ENCODE measurements at regions not wholly inside any gene's neighbourhood (a gene's known extent, or its start where the extent isn't known, plus 50 kb on each side); places are given as distances from the start of the nearest gene placed in this dataset.

DNA sequence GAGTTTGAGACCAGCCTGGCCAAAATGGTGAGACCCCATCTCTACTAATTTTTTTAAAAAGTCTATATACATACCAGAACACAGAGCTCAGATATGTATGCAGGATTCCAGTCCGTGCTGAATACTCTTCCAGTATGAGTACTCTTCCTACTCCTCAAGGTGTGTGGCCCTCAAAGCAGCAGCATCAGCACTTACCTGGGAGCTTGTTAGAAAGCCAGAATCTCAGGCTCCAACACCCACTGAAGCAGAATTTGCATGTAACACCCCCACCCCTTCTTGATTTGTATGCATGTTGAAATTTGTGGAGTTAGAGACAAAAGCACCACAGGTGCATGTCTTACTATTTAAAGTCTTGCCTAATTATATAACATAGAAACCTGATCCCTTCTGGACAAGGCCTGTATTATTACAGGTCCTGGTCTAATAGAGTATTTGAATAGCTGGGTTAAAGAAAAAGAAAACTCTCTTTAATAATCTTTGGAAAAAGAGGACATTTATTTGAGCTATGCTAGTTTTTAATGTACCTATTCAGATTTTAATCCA is 50.3 kb upstream of the NFE2L2 start:
- H3K4me1 ChIP-seq (ENCODE audit: control insufficient read depth in 1 of 2, insufficient read depth in 2 of 2, low read length in 2 of 2): peaks cover 2 to 3% of the 10 kb centered on the region in 2 donors
- H3K4me3 ChIP-seq (ENCODE audit: low read length in 2 of 2): no peak overlapping the region
- H3K27ac ChIP-seq (ENCODE audit: low read depth in 1 of 2, low read length in 2 of 2): no peak overlapping the region
- WGBS, 2 donors: 71 to 76% methylated on average over 1 of the region's 1 CpG
- no peaks in the 10 kb centered on the region for H3K27me3 ChIP-seq (ENCODE audit: control insufficient read depth in 1 of 2, insufficient read depth in 2 of 2, low read length in 1 of 2)
- H3K36me3 ChIP-seq (ENCODE audit: control insufficient read depth in 1 of 2, insufficient read depth in 2 of 2, low read length in 1 of 2): no peaks in the 10 kb centered on the region
- ATAC-seq (ENCODE audit: low FRiP score) (peak; percentile 31), DNase-seq (no peak)
- H3K9me3 ChIP-seq (ENCODE audit: control insufficient read depth, low read length): no peaks in the 10 kb centered on the region
- intact Hi-C loops (cut with DNase I): loop anchor here in 1 of 2 donors (5.0 kb wide), 1 partner anchor 32 kb away; no protein-coding TSS in a partner anchor

DNA sequence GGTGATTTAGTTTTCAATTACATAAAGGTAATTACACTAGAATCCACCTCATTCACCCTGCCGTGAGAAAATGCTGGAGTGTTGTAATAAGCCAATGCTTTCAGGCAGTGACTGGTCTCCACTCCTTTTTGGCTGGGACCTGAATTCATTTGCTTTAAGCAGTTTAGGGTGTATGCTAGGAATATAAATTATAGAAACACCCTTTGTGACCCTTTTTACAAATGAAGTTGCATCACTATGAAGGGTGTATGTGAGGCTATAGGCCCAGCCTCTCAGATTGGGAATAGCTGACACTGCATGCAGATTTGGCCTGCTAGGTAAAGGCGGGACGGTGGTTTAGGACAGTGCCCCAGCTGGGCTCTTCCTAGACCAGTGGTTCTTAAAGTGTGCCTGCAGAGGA is 50.8 kb upstream of the NFE2L2 start:
- H3K27me3 ChIP-seq (ENCODE audit: control insufficient read depth in 1 of 2, insufficient read depth in 2 of 2, low read length in 1 of 2): no peaks in the 10 kb centered on the region
- DNase-seq (no peak), ATAC-seq (ENCODE audit: low FRiP score) (no peak)
- H3K27ac ChIP-seq (ENCODE audit: low read depth in 1 of 2, low read length in 2 of 2): no peak overlapping the region
- no peak overlapping the region for H3K4me3 ChIP-seq (ENCODE audit: low read length in 2 of 2)
- WGBS, 2 donors: 55 to 94% methylated on average over 3 of the region's 3 CpGs
- H3K4me1 ChIP-seq (ENCODE audit: control insufficient read depth in 1 of 2, insufficient read depth in 2 of 2, low read length in 2 of 2): peaks cover 2 to 3% of the 10 kb centered on the region in 2 donors
- intact Hi-C loops (cut with DNase I): loop anchor here in 1 of 2 donors (5.0 kb wide), 1 partner anchor 33 kb away; no protein-coding TSS in a partner anchor
- no peaks in the 10 kb centered on the region for H3K36me3 ChIP-seq (ENCODE audit: control insufficient read depth in 1 of 2, insufficient read depth in 2 of 2, low read length in 1 of 2)
- no peaks in the 10 kb centered on the region for H3K9me3 ChIP-seq (ENCODE audit: control insufficient read depth, low read length)

DNA sequence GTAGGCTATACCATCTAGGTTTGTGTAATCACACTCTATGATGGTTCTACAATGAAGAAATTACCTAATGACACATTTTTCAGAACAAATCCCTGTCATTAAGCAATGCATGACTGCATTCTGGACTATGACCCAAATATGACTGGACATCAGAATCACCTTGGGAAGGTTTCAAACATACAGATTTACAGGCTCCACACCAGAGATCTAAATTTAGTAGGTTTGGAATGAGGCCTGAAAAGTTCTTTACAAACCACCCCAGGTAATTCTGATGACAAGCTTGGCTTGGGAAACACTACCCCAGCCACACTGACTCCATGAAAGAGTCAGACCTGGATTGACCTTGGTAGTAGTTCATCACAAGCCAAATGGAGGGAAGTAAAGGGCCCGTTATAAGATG is 52.2 kb upstream of the NFE2L2 start:
- 91 to 93% methylated on average over 1 of the region's 1 CpG for WGBS, 2 donors
- no peaks in the 10 kb centered on the region for H3K36me3 ChIP-seq (ENCODE audit: control insufficient read depth in 1 of 2, insufficient read depth in 2 of 2, low read length in 1 of 2)
- H3K4me3 ChIP-seq (ENCODE audit: low read length in 2 of 2): no peak overlapping the region
- H3K27ac ChIP-seq (ENCODE audit: low read depth in 1 of 2, low read length in 2 of 2): no peak overlapping the region
- DNase-seq (no peak), ATAC-seq (ENCODE audit: low FRiP score) (no peak)
- intact Hi-C loops (cut with DNase I): loop anchor here in 1 of 2 donors (5.0 kb wide), 1 partner anchor 34 kb away; no protein-coding TSS in a partner anchor
- no peaks in the 10 kb centered on the region for H3K9me3 ChIP-seq (ENCODE audit: control insufficient read depth, low read length)
- peaks cover 2 to 3% of the 10 kb centered on the region in 2 donors for H3K4me1 ChIP-seq (ENCODE audit: control insufficient read depth in 1 of 2, insufficient read depth in 2 of 2, low read length in 2 of 2)
- H3K27me3 ChIP-seq (ENCODE audit: control insufficient read depth in 1 of 2, insufficient read depth in 2 of 2, low read length in 1 of 2): no peaks in the 10 kb centered on the region

DNA sequence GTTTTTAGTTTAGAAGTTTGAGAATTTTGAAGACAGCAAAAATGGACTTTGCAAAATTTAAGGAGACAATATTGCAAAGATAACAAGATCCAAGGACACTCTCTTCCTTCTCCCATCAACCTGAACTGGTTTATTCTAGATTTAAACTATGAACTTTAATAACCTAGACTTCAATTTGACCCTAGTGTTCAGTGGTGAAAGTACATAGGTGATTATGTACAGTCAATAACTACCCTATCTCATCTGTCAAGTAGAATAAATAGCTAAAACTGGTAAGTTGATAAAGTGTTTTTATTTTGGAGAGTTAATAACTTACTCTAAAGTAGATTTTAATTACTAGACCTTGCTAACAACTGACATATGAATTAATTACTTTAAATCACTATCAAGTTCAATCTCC is 52.9 kb upstream of the NFE2L2 start:
- intact Hi-C loops (cut with DNase I): loop anchor here in 1 of 2 donors (5.0 kb wide), 1 partner anchor 35 kb away; no protein-coding TSS in a partner anchor
- Histone ChIP-seq H3K9me3 (ENCODE audit: control insufficient read depth, low read length) (no peaks in the 10 kb centered on the region), H3K27me3 (ENCODE audit: control insufficient read depth in 1 of 2, insufficient read depth in 2 of 2, low read length in 1 of 2) (no peaks in the 10 kb centered on the region), H3K27ac (ENCODE audit: low read depth in 1 of 2, low read length in 2 of 2) (no peak overlapping the region), H3K36me3 (ENCODE audit: control insufficient read depth in 1 of 2, insufficient read depth in 2 of 2, low read length in 1 of 2) (no peaks in the 10 kb centered on the region), H3K4me1 (ENCODE audit: control insufficient read depth in 1 of 2, insufficient read depth in 2 of 2, low read length in 2 of 2) (peaks cover 2 to 3% of the 10 kb centered on the region in 2 donors), H3K4me3 (ENCODE audit: low read length in 2 of 2) (no peak overlapping the region)
- ATAC-seq (ENCODE audit: low FRiP score): no peak
- no peak for DNase-seq

DNA sequence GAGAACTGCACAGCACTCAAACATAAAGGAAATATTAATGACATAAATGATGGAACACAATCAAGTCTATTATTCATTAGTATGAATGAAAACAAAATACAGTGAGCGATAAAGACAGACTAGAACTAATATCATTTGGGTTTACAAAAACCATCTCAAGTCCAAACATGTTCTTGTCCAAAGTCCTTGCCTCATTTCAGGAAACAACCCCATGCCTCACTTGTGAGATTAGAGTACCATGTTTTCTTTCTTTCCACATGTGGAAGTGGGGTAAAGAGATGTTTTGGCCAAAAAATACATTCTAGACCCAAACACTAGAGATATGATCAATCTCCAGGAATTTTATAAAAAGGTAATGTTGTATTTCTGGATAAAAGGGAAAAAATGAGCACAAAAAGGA is 53.3 kb upstream of the NFE2L2 start:
- no peak for DNase-seq
- ATAC-seq (ENCODE audit: low FRiP score): no peak
- Histone ChIP-seq H3K4me3 (ENCODE audit: low read length in 2 of 2) (no peak overlapping the region), H3K27ac (ENCODE audit: low read depth in 1 of 2, low read length in 2 of 2) (no peak overlapping the region), H3K27me3 (ENCODE audit: control insufficient read depth in 1 of 2, insufficient read depth in 2 of 2, low read length in 1 of 2) (no peaks in the 10 kb centered on the region), H3K9me3 (ENCODE audit: control insufficient read depth, low read length) (no peaks in the 10 kb centered on the region), H3K36me3 (ENCODE audit: control insufficient read depth in 1 of 2, insufficient read depth in 2 of 2, low read length in 1 of 2) (no peaks in the 10 kb centered on the region), H3K4me1 (ENCODE audit: control insufficient read depth in 1 of 2, insufficient read depth in 2 of 2, low read length in 2 of 2) (peaks cover 2 to 3% of the 10 kb centered on the region in 2 donors)
- intact Hi-C loops (cut with DNase I): loop anchor here in 1 of 2 donors (5.0 kb wide), 1 partner anchor 36 kb away; no protein-coding TSS in a partner anchor
- WGBS, 2 donors: 80 to 83% methylated on average over 1 of the region's 1 CpG

DNA sequence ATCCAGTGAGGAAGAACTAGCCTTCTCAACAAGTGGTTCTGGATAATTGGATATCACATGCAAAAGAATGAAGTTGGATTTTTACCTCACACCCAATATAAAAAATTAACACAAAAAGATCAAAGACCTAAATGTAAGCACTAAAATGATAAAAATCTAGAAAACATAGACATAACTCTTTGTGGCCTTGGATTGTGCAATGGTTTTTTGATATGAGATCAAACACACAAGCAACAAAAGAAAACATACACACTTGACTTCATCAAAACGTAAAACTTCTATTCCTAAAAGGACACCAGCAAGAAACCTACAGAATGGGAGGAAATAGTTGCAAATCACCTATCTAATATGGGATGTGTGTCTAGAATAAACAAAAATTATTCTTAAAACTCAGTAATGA is 54.1 kb upstream of the NFE2L2 start:
- 92 to 94% methylated on average over 1 of the region's 1 CpG for WGBS, 2 donors
- H3K27me3 ChIP-seq (ENCODE audit: control insufficient read depth in 1 of 2, insufficient read depth in 2 of 2, low read length in 1 of 2): no peaks in the 10 kb centered on the region
- H3K27ac ChIP-seq (ENCODE audit: low read depth in 1 of 2, low read length in 2 of 2): no peak overlapping the region
- no peaks in the 10 kb centered on the region for H3K9me3 ChIP-seq (ENCODE audit: control insufficient read depth, low read length)
- peaks cover under 1 to 2% of the 10 kb centered on the region in 2 donors for H3K4me1 ChIP-seq (ENCODE audit: control insufficient read depth in 1 of 2, insufficient read depth in 2 of 2, low read length in 2 of 2)
- no peak for ATAC-seq (ENCODE audit: low FRiP score)
- no peak overlapping the region for H3K4me3 ChIP-seq (ENCODE audit: low read length in 2 of 2)
- no peak for DNase-seq
- intact Hi-C loops (cut with DNase I): loop anchor here in 1 of 2 donors (5.0 kb wide), 1 partner anchor 36 kb away; no protein-coding TSS in a partner anchor
- H3K36me3 ChIP-seq (ENCODE audit: control insufficient read depth in 1 of 2, insufficient read depth in 2 of 2, low read length in 1 of 2): no peaks in the 10 kb centered on the region

DNA sequence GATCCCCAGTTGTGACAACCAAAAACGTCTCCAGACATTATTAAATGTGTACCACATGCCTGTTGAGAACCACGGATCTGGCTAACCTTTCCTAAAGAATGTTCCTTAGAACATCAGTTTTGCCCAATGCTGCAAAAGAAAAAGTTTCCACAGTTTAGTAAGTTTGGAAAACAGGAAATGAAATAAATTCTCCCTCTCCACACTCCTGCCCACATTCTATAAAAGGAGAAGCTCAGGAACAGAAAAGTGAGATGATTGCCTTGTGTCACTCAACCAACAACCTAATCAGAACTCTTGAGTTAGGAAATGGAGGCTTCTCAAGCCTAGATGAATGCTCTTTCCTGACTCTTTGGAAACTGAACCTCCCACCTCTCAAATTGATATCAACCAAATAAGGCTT is 56.1 kb upstream of the NFE2L2 start:
- no peak overlapping the region for H3K27ac ChIP-seq (ENCODE audit: low read depth in 1 of 2, low read length in 2 of 2)
- no peaks in the 10 kb centered on the region for H3K27me3 ChIP-seq (ENCODE audit: control insufficient read depth in 1 of 2, insufficient read depth in 2 of 2, low read length in 1 of 2)
- no peaks in the 10 kb centered on the region for H3K36me3 ChIP-seq (ENCODE audit: control insufficient read depth in 1 of 2, insufficient read depth in 2 of 2, low read length in 1 of 2)
- H3K4me1 ChIP-seq (ENCODE audit: control insufficient read depth in 1 of 2, insufficient read depth in 2 of 2, low read length in 2 of 2): no peaks in the 10 kb centered on the region
- DNase-seq (no peak), ATAC-seq (ENCODE audit: low FRiP score) (no peak)
- 57 to 58% methylated on average over 2 of the region's 2 CpGs for WGBS, 2 donors
- H3K4me3 ChIP-seq (ENCODE audit: low read length in 2 of 2): no peak overlapping the region
- H3K9me3 ChIP-seq (ENCODE audit: control insufficient read depth, low read length): no peaks in the 10 kb centered on the region
- intact Hi-C loops (cut with DNase I): no loop called here

DNA sequence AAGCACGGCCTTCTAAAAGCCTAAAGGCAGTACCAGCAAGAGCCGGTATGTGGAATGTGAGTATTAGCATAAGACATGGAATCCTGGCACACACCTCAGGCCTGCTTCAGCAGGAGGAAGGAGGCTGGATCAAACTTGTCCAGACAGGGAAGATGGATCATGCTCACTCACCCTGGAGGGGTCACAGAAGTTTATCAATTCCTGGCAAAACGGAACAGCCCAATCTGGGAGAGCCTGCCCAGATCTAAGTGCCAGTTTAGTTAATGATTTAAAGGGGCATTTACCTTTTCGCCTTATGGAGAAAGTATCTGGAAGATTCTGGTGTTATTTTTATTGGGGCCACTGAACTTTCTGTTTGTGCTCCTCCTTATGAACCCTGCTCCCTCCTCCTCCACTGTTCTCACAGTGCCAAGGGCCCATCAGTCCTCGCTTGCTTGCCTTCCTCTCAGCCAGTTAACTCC is 58.3 kb upstream of the NFE2L2 start:
- H3K27ac ChIP-seq (ENCODE audit: low read depth in 1 of 2, low read length in 2 of 2): no peak overlapping the region
- H3K36me3 ChIP-seq (ENCODE audit: control insufficient read depth in 1 of 2, insufficient read depth in 2 of 2, low read length in 1 of 2): no peaks in the 10 kb centered on the region
- DNase-seq (no peak), ATAC-seq (ENCODE audit: low FRiP score) (no peak)
- H3K4me3 ChIP-seq (ENCODE audit: low read length in 2 of 2): no peak overlapping the region
- no peaks in the 10 kb centered on the region for H3K27me3 ChIP-seq (ENCODE audit: control insufficient read depth in 1 of 2, insufficient read depth in 2 of 2, low read length in 1 of 2)
- intact Hi-C loops (cut with DNase I): no loop called here
- no peaks in the 10 kb centered on the region for H3K4me1 ChIP-seq (ENCODE audit: control insufficient read depth in 1 of 2, insufficient read depth in 2 of 2, low read length in 2 of 2)
- 70 to 76% methylated on average over 5 of the region's 5 CpGs for WGBS, 2 donors
- no peaks in the 10 kb centered on the region for H3K9me3 ChIP-seq (ENCODE audit: control insufficient read depth, low read length)

DNA sequence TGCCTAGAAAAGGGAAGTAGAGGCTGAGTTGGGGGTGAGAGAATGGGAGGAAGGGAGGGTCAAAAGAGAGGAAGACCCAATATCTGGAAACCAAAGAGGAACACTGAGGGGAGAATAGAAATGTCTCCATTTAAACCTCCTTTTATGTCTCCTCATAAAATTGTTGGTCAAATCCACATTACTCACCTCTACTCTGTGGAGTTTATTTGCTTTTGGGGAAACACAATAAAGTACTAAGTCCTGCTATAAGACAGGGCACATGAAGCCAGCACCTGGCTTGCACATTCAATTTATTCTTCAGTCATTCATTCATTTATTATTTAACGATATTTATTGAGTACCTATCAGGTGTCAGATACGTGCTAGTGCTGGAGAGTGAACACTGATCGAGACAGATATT is 60.3 kb upstream of the NFE2L2 start:
- ATAC-seq (ENCODE audit: low FRiP score) (no peak), DNase-seq (no peak)
- Histone ChIP-seq H3K27me3 (ENCODE audit: control insufficient read depth in 1 of 2, insufficient read depth in 2 of 2, low read length in 1 of 2) (no peaks in the 10 kb centered on the region), H3K27ac (ENCODE audit: low read depth in 1 of 2, low read length in 2 of 2) (no peak overlapping the region), H3K4me1 (ENCODE audit: control insufficient read depth in 1 of 2, insufficient read depth in 2 of 2, low read length in 2 of 2) (no peaks in the 10 kb centered on the region), H3K9me3 (ENCODE audit: control insufficient read depth, low read length) (no peaks in the 10 kb centered on the region), H3K4me3 (ENCODE audit: low read length in 2 of 2) (no peak overlapping the region), H3K36me3 (ENCODE audit: control insufficient read depth in 1 of 2, insufficient read depth in 2 of 2, low read length in 1 of 2) (no peaks in the 10 kb centered on the region)
- 76 to 92% methylated on average over 3 of the region's 3 CpGs for WGBS, 2 donors
- intact Hi-C loops (cut with DNase I): no loop called here

Measured in aorta (tissue), 5 donors.